ENCODE measurements at regions not wholly inside any gene's neighbourhood (a gene's known extent, or its start where the extent isn't known, plus 50 kb on each side); places are given as distances from the start of the nearest gene placed in this dataset.

- Histone ChIP-seq H3K9me3 (no peaks in the 10 kb centered on the region), H3K27me3 (no peaks in the 10 kb centered on the region), H3K4me1 (no peaks in the 10 kb centered on the region), H3K36me3 (no peaks in the 10 kb centered on the region), H3K27ac (no peak overlapping the region), H3K4me3 (no peak overlapping the region)
- DNase-seq: no peak
- WGBS, 2 donors: 53 to 60% methylated on average over 1 of the region's 1 CpG
- TF ChIP-seq CTCF (IDR thresholded peaks at IDR 0.05) (no peak), POLR2A (IDR thresholded peaks at IDR 0.05) (no peak)
- intact Hi-C loops (cut with DNase I): no loop called here
These were observed 236.6 kb downstream of the ZIC1 start for GRCh38 chr3:147645761-147646160.

- no peak for TF ChIP-seq CTCF (IDR thresholded peaks at IDR 0.05)
- no peak for TF ChIP-seq POLR2A (IDR thresholded peaks at IDR 0.05)
- DNase-seq: no peak
- Histone ChIP-seq H3K27ac (no peak overlapping the region), H3K4me3 (no peak overlapping the region), H3K36me3 (no peaks in the 10 kb centered on the region), H3K4me1 (no peaks in the 10 kb centered on the region), H3K9me3 (no peaks in the 10 kb centered on the region), H3K27me3 (no peaks in the 10 kb centered on the region)
- intact Hi-C loops (cut with DNase I): no loop called here
- WGBS, 2 donors: 89% methylated on average over 3 of the region's 3 CpGs; no CpG with 5 or more reads in 1 of the 2 donors
These were observed 240.3 kb downstream of the ZIC1 start for GRCh38 chr3:147649475-147649874.

GRCh38 chr3:147651107-147651778 lies 242.1 kb downstream of the ZIC1 start:
- WGBS, 2 donors: 52 to 62% methylated on average over 3 of the region's 3 CpGs
- H3K36me3 ChIP-seq: no peaks in the 10 kb centered on the region

GRCh38 chr3:147652651-147653366 lies 243.6 kb downstream of the ZIC1 start:
- Histone ChIP-seq H3K27me3 (no peaks in the 10 kb centered on the region), H3K27ac (no peak overlapping the region), H3K4me3 (no peak overlapping the region), H3K36me3 (no peaks in the 10 kb centered on the region), H3K9me3 (no peaks in the 10 kb centered on the region), H3K4me1 (no peaks in the 10 kb centered on the region)
- 61 to 70% methylated on average over 3 of the region's 3 CpGs for WGBS, 2 donors
- no peak for DNase-seq
- intact Hi-C loops (cut with DNase I): no loop called here
- TF ChIP-seq CTCF (IDR thresholded peaks at IDR 0.05) (no peak), POLR2A (IDR thresholded peaks at IDR 0.05) (no peak)

More at GRCh38 chr3:147651107-147651778, 242.1 kb downstream of the ZIC1 start:
- H3K4me1 ChIP-seq: no peaks in the 10 kb centered on the region
- H3K9me3 ChIP-seq: no peaks in the 10 kb centered on the region
- no peak for TF ChIP-seq CTCF (IDR thresholded peaks at IDR 0.05)
- no peak overlapping the region for H3K4me3 ChIP-seq
- no peak overlapping the region for H3K27ac ChIP-seq
- H3K27me3 ChIP-seq: no peaks in the 10 kb centered on the region
- DNase-seq: no peak
- intact Hi-C loops (cut with DNase I): no loop called here

- no peak overlapping the region for H3K27ac ChIP-seq
- intact Hi-C loops (cut with DNase I): no loop called here
- H3K9me3 ChIP-seq: no peaks in the 10 kb centered on the region
- WGBS, 2 donors: 65 to 71% methylated on average over 1 of the region's 1 CpG
- TF ChIP-seq CTCF (IDR thresholded peaks at IDR 0.05) (no peak), POLR2A (IDR thresholded peaks at IDR 0.05) (no peak)
- no peaks in the 10 kb centered on the region for H3K27me3 ChIP-seq
- H3K36me3 ChIP-seq: no peaks in the 10 kb centered on the region
- H3K4me3 ChIP-seq: no peak overlapping the region
- no peak for DNase-seq
- no peaks in the 10 kb centered on the region for H3K4me1 ChIP-seq
These were observed 244.3 kb downstream of the ZIC1 start for GRCh38 chr3:147653367-147653923.

Data from esophagus squamous epithelium (tissue), 5 donors.